ENCODE measurements at regions not wholly inside any gene's neighbourhood (a gene's known extent, or its start where the extent isn't known, plus 50 kb on each side); places are given as distances from the start of the nearest gene placed in this dataset.

DNA sequence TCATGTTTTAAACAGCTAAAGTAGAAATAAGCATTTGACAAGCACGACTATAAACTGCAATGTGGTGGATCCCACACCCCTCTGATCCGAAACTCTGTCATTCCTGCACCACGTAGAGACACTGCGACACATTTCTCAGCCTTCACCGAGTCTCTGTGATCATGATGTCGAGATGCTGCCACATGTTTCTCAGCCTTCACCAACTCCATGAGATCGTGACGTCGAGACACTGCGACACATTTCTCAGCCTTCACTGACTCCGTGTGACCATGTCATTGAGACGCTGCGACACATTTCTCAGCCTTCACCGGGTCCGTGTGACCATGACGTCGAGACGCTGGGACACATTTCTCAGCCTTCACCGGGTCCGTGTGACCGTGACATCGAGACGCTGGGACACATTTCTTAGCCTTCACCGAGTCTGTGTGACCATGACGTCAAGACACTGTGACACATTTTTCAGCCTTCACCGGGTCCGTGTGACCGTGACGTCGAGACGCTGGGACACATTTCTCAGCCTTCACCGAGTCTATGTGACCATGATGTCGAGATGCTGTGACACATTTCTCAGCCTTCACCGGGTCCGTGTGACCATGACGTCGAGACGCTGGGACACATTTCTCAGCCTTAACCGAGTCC lies 143.0 kb downstream of the TTLL2 start:
- no peak overlapping the region for H3K4me3 ChIP-seq (ENCODE audit: low read depth, poor library complexity, severe bottlenecking)
- TF ChIP-seq, protein P1, sequence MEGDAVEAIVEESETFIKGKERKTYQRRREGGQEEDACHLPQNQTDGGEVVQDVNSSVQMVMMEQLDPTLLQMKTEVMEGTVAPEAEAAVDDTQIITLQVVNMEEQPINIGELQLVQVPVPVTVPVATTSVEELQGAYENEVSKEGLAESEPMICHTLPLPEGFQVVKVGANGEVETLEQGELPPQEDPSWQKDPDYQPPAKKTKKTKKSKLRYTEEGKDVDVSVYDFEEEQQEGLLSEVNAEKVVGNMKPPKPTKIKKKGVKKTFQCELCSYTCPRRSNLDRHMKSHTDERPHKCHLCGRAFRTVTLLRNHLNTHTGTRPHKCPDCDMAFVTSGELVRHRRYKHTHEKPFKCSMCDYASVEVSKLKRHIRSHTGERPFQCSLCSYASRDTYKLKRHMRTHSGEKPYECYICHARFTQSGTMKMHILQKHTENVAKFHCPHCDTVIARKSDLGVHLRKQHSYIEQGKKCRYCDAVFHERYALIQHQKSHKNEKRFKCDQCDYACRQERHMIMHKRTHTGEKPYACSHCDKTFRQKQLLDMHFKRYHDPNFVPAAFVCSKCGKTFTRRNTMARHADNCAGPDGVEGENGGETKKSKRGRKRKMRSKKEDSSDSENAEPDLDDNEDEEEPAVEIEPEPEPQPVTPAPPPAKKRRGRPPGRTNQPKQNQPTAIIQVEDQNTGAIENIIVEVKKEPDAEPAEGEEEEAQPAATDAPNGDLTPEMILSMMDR (IDR thresholded peaks at IDR 0.05), result no peak
- no peak for TF ChIP-seq POLR2A (IDR thresholded peaks at IDR 0.05)
- DNase-seq (ENCODE audit: low spot score in 2 of 2), result peak in 1 of 2 donors; percentile 12
- 93% methylated on average over 39 of the region's 39 CpGs for WGBS, 2 donors
- intact Hi-C loops (cut with DNase I; ENCODE audit: low total_unique reads), result no loop called here

DNA sequence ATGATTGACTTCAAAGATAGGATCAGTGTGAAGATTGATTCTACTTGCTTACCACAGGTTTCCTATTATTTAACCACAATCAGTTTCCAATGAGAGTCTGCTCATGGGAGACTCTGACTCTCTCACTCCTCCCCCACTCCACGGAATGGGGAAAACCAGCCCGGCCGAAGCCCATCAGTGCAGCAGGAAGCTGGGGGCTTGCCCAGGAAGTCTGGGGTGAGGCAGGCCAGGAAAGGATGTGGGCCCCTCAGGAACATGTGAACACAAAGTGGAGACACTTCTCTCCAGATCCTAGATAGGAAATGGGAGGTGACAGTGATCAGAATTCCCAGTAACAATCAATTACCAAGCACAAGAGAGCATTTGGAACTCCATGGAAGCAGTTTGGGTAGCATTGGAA lies 144.2 kb downstream of the TTLL2 start:
- 44 to 49% methylated on average over 3 of the region's 3 CpGs for WGBS, 2 donors
- no peak overlapping the region for H3K4me3 ChIP-seq (ENCODE audit: low read depth, poor library complexity, severe bottlenecking)
- TF ChIP-seq, protein P1 (IDR thresholded peaks at IDR 0.05), result no peak
- TF ChIP-seq POLR2A (IDR thresholded peaks at IDR 0.05), result no peak
- DNase-seq (ENCODE audit: low spot score in 2 of 2), result peak in 1 of 2 donors; percentile 61
- intact Hi-C loops (cut with DNase I; ENCODE audit: low total_unique reads), result no loop called here

DNA sequence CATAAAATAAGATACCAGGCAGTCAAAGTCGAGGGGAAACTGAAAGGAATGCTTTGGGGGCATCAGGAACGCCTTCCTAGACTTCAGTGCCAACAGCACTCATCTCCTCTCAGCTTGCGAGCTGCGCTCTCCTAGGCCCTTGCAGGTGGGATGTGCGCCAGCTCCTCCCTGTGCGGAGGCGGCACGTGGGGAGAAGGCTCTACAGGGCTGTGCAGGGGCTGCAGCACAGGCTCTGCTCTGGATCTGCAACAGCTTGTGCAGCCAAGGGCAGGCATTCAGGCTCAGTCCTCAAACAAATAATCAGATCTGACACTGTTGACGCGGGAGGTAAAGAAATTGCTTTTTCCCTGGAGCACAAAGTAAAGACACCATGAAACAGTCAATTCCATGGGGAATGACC lies 144.8 kb downstream of the TTLL2 start:
- WGBS, 2 donors, result 50 to 57% methylated on average over 10 of the region's 10 CpGs
- H3K4me3 ChIP-seq (ENCODE audit: low read depth, poor library complexity, severe bottlenecking), result no peak overlapping the region
- intact Hi-C loops (cut with DNase I; ENCODE audit: low total_unique reads), result no loop called here
- no peak for TF ChIP-seq POLR2A (IDR thresholded peaks at IDR 0.05)
- TF ChIP-seq, protein P1 (IDR thresholded peaks at IDR 0.05), result no peak
- DNase-seq (ENCODE audit: low spot score in 2 of 2), result peak in 1 of 2 donors; percentile 65

DNA sequence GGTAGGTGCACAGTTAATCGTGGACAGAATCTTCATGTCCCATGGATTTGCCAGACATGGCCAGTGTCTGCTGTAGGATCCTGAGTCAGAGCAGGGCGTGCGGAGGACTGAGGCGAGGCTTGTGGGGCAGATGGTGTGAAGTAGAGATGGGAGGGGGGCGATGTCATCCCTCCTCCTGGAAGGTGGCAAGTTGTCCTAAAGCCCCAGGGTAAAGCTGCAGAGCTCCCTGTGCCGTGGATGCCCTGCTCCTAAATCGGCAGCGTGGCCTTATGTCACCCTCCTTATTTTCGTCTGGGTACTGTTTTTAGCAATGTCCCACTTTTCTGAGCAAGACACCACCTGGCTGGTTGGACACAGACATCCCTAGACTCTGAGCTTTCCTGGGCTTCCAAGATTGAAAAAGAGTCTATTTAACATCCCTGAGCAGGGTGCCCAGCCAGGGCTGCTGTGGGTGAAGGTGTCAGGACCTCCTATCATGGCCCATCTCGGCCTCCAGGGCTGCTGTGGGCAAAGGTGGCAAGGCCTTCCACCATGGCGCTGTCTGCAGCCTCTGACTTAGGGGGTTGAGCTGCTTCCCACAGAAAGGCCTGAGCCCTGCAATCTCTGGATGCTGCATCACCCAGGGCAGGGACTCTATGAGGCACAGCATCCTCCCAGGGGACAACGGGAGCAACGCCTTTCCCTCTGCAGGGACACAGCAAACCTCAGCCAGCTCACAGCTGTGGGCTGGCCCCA lies 145.4 kb downstream of the TTLL2 start:
- DNase-seq (ENCODE audit: low spot score in 2 of 2), result peak in 1 of 2 donors; percentile 50
- WGBS, 2 donors, result 84 to 85% methylated on average over 13 of the region's 13 CpGs
- H3K4me3 ChIP-seq (ENCODE audit: low read depth, poor library complexity, severe bottlenecking), result no peak overlapping the region
- TF ChIP-seq POLR2A (IDR thresholded peaks at IDR 0.05), result no peak
- TF ChIP-seq, protein P1 (IDR thresholded peaks at IDR 0.05), result no peak
- intact Hi-C loops (cut with DNase I; ENCODE audit: low total_unique reads), result no loop called here

DNA sequence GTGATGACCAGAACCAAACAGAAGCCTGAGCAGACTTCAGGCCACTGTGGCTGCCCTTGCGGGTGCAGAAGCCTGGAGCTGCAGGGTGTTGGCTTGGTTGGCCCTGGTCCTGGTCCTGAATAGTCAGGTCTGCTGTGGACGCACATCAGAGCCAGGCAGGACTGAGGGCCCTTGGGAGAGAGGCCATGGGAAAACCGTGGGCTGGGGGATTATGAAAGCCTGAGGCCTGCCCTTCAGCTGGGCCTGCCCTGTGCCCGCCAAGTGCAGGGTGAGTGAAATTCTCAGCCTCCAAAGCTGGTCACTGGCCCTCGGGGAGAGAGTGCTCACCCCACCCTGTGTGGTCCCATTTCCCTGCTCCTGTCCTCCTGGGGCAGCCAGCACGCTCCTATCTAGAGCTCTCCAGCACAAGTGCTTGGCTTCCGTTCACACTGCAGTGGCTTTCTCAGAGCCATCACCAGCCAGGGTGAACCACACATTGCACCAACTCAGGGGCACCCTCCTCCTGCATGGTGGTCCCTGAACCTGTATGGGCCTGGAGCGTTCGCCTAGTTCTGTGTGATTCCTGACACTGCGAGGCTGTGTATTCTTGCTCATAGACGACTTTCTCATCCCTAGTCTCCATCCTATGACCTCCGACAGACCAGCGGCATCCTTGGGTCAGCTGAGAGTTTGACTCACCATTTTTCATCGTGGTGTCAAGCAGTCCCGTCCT lies 146.1 kb downstream of the TTLL2 start:
- 89 to 93% methylated on average over 14 to 15 of the region's 15 CpGs for WGBS, 2 donors
- no peak for TF ChIP-seq POLR2A (IDR thresholded peaks at IDR 0.05)
- TF ChIP-seq, protein P1 (IDR thresholded peaks at IDR 0.05), result no peak
- H3K4me3 ChIP-seq (ENCODE audit: low read depth, poor library complexity, severe bottlenecking), result no peak overlapping the region
- intact Hi-C loops (cut with DNase I; ENCODE audit: low total_unique reads), result no loop called here
- DNase-seq (ENCODE audit: low spot score in 2 of 2), result no peak

Data from lower leg skin (tissue), 4 donors.